ENCODE measurements at regions not wholly inside any gene's neighbourhood (a gene's known extent, or its start where the extent isn't known, plus 50 kb on each side); places are given as distances from the start of the nearest gene placed in this dataset.

DNA sequence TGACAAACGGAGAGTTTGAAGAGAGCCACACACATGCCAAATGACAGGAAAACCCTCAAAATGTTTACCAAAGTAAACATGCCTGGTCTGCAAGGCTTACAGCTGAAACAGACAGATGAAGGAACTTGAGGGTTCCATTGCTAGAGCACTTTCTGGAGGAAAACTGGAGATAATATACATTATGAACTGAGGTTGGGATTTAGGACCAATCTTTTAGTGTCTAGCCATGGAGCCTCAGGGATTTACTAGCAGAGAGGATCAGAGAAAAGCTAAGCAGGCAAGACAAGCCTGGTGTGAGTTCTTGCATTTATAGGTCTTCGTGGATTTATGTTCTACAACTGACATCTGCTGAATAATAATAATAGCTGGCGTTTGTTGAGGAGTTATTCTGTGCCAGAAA, 205.3 kb downstream of the AEBP2 start:
- 74 to 94% methylated on average over 3 of the region's 3 CpGs for WGBS, 2 donors
- DNase-seq (no peak), ATAC-seq (no peak)
- TF ChIP-seq, protein P1, sequence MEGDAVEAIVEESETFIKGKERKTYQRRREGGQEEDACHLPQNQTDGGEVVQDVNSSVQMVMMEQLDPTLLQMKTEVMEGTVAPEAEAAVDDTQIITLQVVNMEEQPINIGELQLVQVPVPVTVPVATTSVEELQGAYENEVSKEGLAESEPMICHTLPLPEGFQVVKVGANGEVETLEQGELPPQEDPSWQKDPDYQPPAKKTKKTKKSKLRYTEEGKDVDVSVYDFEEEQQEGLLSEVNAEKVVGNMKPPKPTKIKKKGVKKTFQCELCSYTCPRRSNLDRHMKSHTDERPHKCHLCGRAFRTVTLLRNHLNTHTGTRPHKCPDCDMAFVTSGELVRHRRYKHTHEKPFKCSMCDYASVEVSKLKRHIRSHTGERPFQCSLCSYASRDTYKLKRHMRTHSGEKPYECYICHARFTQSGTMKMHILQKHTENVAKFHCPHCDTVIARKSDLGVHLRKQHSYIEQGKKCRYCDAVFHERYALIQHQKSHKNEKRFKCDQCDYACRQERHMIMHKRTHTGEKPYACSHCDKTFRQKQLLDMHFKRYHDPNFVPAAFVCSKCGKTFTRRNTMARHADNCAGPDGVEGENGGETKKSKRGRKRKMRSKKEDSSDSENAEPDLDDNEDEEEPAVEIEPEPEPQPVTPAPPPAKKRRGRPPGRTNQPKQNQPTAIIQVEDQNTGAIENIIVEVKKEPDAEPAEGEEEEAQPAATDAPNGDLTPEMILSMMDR (IDR thresholded peaks at IDR 0.05) = no peak
- Histone ChIP-seq H3K9me3 (peaks cover 0 to 9% (median 0%) of the 10 kb centered on the region in 11 donors), H3K4me1 (peaks cover 0 to 10% (median 0%) of the 10 kb centered on the region in 9 donors), H3K27ac (no peak overlapping the region), H3K36me3 (no peaks in the 10 kb centered on the region), H3K4me3 (no peak overlapping the region), H3K27me3 (no peaks in the 10 kb centered on the region)
- intact Hi-C loops (cut with DNase I) = loop anchor here in 7 of 10 donors (5.0 to 10.0 kb wide), 4 partner anchors 130 to 260 kb away; no protein-coding TSS in a partner anchor

DNA sequence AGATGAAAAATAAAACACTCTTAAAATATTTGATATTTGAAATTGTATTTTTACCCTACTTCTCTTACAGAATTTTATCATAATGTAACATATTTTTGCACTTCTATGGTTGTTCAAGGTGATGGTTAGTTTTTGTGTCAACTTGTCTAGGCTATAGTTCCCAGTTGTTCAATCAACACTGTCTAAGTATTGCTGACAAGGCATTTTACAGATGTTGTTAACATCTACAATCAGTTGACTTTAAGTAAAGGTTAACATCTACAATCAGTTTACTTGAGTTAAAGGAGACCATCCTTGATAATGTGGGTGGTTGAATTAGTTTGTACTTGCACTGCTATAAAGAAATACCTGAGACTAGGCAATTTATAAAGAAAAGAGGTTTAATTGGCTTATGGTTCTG, 206.5 kb downstream of the AEBP2 start:
- TF ChIP-seq, protein P1 (IDR thresholded peaks at IDR 0.05) = no peak
- H3K27ac ChIP-seq = no peak overlapping the region
- no peak for ATAC-seq
- H3K4me3 ChIP-seq = no peak overlapping the region
- H3K36me3 ChIP-seq = no peaks in the 10 kb centered on the region
- peaks cover 0 to 9% (median 0%) of the 10 kb centered on the region in 11 donors for H3K9me3 ChIP-seq
- no peaks in the 10 kb centered on the region for H3K27me3 ChIP-seq
- peaks cover 0 to 10% (median 0%) of the 10 kb centered on the region in 9 donors for H3K4me1 ChIP-seq
- intact Hi-C loops (cut with DNase I) = loop anchor here in 7 of 10 donors (10.0 kb wide), 3 partner anchors 131 to 261 kb away; no protein-coding TSS in a partner anchor
- no peak for DNase-seq

DNA sequence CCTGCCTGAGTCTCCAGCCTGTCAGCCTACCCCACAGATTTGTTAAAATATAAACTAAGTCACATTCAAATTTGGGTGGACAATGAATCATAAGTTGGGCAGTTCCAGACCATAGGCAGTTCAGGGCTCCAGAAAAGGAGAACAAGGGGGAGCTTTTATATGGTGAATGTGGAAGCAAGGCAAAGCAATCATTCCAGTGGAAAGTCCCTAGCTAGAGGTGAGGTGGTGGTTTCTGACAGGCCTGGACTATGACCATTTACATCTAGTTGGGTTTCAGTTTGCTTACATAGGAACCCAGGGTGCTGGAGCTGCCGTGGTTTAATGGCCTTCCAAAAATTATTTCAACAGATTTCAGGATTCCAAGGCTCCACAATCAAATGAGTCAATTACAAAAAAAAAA, 207.3 kb downstream of the AEBP2 start:
- DNase-seq (no peak), ATAC-seq (no peak)
- no peaks in the 10 kb centered on the region for H3K27me3 ChIP-seq
- H3K27ac ChIP-seq = no peak overlapping the region
- H3K36me3 ChIP-seq = no peaks in the 10 kb centered on the region
- peaks cover 0 to 4% (median 0%) of the 10 kb centered on the region in 9 donors for H3K4me1 ChIP-seq
- 86 to 100% methylated on average over 1 of the region's 1 CpG for WGBS, 2 donors
- H3K9me3 ChIP-seq = peaks cover 0 to 13% (median 0%) of the 10 kb centered on the region in 11 donors
- no peak overlapping the region for H3K4me3 ChIP-seq
- TF ChIP-seq, protein P1 (IDR thresholded peaks at IDR 0.05) = no peak
- intact Hi-C loops (cut with DNase I) = loop anchor here in 7 of 10 donors (10.0 kb wide), 3 partner anchors 132 to 262 kb away; no protein-coding TSS in a partner anchor

DNA sequence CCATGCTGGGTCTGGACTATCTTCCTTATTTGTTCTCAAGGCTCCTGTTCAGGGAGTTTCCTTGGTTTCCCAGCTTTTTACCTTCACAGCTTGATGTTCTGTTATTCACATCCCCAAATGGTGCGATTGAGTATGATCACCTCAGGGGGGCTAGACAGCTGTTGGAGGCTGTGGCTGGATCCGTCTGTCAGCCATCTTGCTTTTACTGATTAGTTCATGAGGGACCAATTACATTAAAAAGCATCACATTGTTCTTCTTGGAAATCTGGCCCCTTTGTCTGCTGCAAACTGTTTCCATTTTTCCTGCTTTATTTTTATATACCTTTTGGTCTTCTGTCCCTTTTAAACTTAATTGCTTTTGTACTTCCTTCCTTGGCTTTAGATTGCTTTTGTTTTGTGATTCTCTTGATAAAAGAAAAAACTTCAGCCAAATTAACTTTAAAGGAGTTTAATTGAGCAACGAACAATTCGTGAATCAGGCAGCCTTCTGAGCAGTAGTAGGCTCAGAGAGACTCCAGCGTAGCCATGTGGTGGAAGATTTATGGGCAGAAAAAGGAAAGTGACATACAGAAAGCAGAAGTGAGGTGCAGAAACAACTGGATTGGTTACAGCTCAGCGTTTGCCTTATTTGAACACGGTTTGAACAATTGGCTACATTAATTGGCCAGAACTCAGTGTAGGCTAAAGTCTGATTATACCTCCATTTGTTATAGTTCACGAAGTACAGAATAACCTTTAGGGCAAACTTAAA, 208.7 kb downstream of the AEBP2 start:
- Histone ChIP-seq H3K9me3 (peaks cover 0 to 13% (median 0%) of the 10 kb centered on the region in 11 donors), H3K4me1 (peaks cover 0 to 4% (median 0%) of the 10 kb centered on the region in 9 donors), H3K27me3 (no peaks in the 10 kb centered on the region), H3K4me3 (no peak overlapping the region), H3K36me3 (no peaks in the 10 kb centered on the region), H3K27ac (no peak overlapping the region)
- no peak for DNase-seq
- intact Hi-C loops (cut with DNase I) = loop anchor here in 7 of 10 donors (10.0 kb wide), 3 partner anchors 133 to 263 kb away; no protein-coding TSS in a partner anchor
- 65 to 70% methylated on average over 8 of the region's 8 CpGs for WGBS, 2 donors
- TF ChIP-seq, protein P1 (IDR thresholded peaks at IDR 0.05) = no peak
- no peak for ATAC-seq

All from heart right ventricle (tissue), 16 donors.